Fibroblast of lung (primary cell): ENCODE measurements at regions not wholly inside any gene's neighbourhood (a gene's known extent, or its start where the extent isn't known, plus 50 kb on each side); places are given as distances from the start of the nearest gene placed in this dataset.

ENCODE experiments used
- DNase-seq, 2 donors: peaks; one replicate each; pipeline versions ENCODE4 v3.0.0 to v3.0.0-alpha.2; 2010; ENCODE audit warnings: low read depth in 2 of 2
- H2AFZ ChIP-seq: 2 replicates; pipeline ENCODE4 v1.5.1; 2012; ENCODE audit warnings: low read length, control low read depth, inconsistent platforms
- H3K27ac ChIP-seq: 2 replicates; pipeline ENCODE4 v1.5.1; 2011; ENCODE audit warnings: low read length, control low read depth; ENCODE audit not compliant: insufficient read depth
- H3K27me3 ChIP-seq: 2 replicates; pipeline ENCODE4 v1.5.1; 2011; ENCODE audit warnings: mild to moderate bottlenecking, low read length; ENCODE audit not compliant: control insufficient read depth, insufficient read depth
- H3K36me3 ChIP-seq: 2 replicates; pipeline ENCODE4 v1.5.1; 2011; ENCODE audit warnings: low read length; ENCODE audit not compliant: control insufficient read depth, insufficient read depth
- H3K4me1 ChIP-seq: 2 replicates; pipeline ENCODE4 v1.5.1; 2011; ENCODE audit warnings: low read length; ENCODE audit not compliant: control insufficient read depth, insufficient read depth; ENCODE audit errors: extremely low read depth
- H3K4me2 ChIP-seq: 2 replicates; pipeline ENCODE4 v1.5.1; 2011; ENCODE audit warnings: low read length, control low read depth; ENCODE audit not compliant: insufficient read depth; ENCODE audit errors: extremely low read depth
- H3K4me3 ChIP-seq, 4 experiments: fragments of 200-600 bp in 1 of 4; sonication (generic) in 1 of 4; replicated peaks in 1 of 4; 2 replicates each; pipeline ENCODE4 v1.5.1; 2011 to 2016; ENCODE audit warnings: low read length in 4 of 4, low read depth in 3 of 4, mild to moderate bottlenecking in 3 of 4, control low read depth in 2 of 4, inconsistent platforms in 1 of 4, mixed read lengths in 1 of 4; ENCODE audit not compliant: insufficient read depth in 1 of 4; ENCODE audit errors: control extremely low read depth in 1 of 4
- H3K79me2 ChIP-seq: 2 replicates; pipeline ENCODE4 v1.5.1; 2012; ENCODE audit warnings: mild to moderate bottlenecking, low read length, inconsistent platforms; ENCODE audit not compliant: control insufficient read depth, insufficient read depth
- H3K9ac ChIP-seq: 2 replicates; pipeline ENCODE4 v1.5.1; 2011; ENCODE audit warnings: mild to moderate bottlenecking, low read length, control low read depth; ENCODE audit not compliant: insufficient read depth
- H3K9me3 ChIP-seq: 2 replicates; pipeline ENCODE4 v1.5.1; 2012; ENCODE audit warnings: low read depth, low read length; ENCODE audit not compliant: control insufficient read depth, insufficient read depth
- H4K20me1 ChIP-seq: 2 replicates; pipeline ENCODE4 v1.5.1; 2011; ENCODE audit warnings: low read length; ENCODE audit not compliant: control insufficient read depth, insufficient read depth; ENCODE audit errors: extremely low read depth
- EZH2 ChIP-seq: IDR thresholded peaks from 2 replicates; pipeline ENCODE4 v1.5.1; 2012; ENCODE audit warnings: low read length, control low read depth, mild to moderate bottlenecking; ENCODE audit errors: missing control alignments
- TF ChIP-seq, protein P1 (sequence below), 2 donors: IDR thresholded peaks in 1 of 2; conservative IDR thresholded peaks in 1 of 2; 1 replicate in 1 of 2; 2 replicates in 1 of 2; pipeline ENCODE4 v1.5.1; 2011 to 2012; ENCODE audit warnings: low read length in 2 of 2, control low read depth in 1 of 2, inconsistent platforms in 1 of 2, low read depth in 1 of 2, mild to moderate bottlenecking in 1 of 2

DNA sequence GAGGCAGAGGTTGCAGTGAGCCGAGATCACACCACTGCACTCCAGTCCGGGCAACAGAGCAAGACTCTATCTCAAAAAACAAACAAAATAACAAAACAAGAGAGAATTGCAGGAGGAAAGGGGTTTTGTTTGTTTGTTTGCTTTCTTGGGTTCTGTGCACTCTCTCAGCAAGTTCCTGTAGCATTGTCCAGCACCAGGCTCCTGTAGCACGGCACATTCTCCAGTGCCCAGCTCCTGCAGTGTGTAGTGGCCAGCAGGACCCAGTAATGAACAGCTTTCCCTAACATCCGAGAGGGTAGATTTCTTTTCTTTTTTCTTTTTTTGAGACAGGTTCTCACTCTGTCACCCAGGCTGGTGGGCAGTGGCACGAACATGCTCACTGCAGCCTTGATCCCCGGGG, 60.5 kb upstream of the USP9X start:
- H3K9ac ChIP-seq: no peak overlapping the region
- H3K4me2 ChIP-seq: no peak overlapping the region
- H3K27me3 ChIP-seq: no peaks in the 10 kb centered on the region
- no peaks in the 10 kb centered on the region for H4K20me1 ChIP-seq
- no peak overlapping the region for H2AFZ ChIP-seq
- no peaks in the 10 kb centered on the region for H3K4me1 ChIP-seq
- H3K4me3 ChIP-seq: no peak overlapping the region
- no peak overlapping the region for H3K27ac ChIP-seq
- no peaks in the 10 kb centered on the region for H3K36me3 ChIP-seq
- H3K9me3 ChIP-seq: no peaks in the 10 kb centered on the region
- DNase-seq: no peak
- TF ChIP-seq, protein P1, sequence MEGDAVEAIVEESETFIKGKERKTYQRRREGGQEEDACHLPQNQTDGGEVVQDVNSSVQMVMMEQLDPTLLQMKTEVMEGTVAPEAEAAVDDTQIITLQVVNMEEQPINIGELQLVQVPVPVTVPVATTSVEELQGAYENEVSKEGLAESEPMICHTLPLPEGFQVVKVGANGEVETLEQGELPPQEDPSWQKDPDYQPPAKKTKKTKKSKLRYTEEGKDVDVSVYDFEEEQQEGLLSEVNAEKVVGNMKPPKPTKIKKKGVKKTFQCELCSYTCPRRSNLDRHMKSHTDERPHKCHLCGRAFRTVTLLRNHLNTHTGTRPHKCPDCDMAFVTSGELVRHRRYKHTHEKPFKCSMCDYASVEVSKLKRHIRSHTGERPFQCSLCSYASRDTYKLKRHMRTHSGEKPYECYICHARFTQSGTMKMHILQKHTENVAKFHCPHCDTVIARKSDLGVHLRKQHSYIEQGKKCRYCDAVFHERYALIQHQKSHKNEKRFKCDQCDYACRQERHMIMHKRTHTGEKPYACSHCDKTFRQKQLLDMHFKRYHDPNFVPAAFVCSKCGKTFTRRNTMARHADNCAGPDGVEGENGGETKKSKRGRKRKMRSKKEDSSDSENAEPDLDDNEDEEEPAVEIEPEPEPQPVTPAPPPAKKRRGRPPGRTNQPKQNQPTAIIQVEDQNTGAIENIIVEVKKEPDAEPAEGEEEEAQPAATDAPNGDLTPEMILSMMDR (conservative IDR thresholded peaks at IDR 0.05 in 1 of 2, IDR thresholded peaks at IDR 0.05 in 1 of 2; ENCODE audit: low read depth in 1 of 2, low read length in 2 of 2): no peak
- TF ChIP-seq EZH2: no peak
- H3K79me2 ChIP-seq: no peaks in the 10 kb centered on the region

DNA sequence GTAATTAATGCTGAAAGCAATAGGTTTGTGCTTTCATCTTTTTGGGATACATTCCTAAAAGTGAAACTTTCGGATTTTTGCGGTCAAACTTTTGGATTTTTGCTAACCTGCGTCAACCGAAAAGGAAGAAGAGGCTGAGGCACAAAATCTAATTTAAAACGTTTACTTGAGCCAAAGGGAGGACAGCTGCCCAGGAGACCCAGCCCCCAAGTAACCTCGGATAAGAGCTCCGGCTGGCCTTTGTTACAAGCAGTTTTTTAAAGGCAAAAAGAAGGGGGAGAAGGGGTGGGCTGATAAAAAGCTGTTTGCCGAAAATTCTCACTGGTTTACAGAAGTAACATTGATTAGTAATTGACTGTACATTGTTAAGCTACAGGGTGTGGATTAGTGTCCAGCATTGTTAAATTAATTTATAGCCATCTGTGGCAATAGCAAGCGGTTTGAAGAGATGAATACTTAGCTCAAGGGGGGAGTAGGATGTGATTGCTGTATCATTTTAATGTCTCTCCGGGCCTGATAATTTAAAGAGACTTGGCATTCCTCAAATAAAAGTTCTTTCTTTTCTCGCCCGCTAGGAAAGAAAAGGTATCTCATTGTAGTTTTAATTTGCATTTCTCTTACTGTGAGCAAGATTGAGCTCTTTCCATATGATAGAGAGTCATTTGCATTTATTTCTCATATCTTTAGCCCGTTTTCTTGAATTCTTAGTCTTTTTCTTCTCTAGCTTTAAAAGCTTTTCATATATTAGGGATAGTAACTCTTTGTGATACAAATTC, 59.1 kb upstream of the USP9X start:
- peak; percentile 7 to 75 for DNase-seq
- Histone ChIP-seq H4K20me1 (no peaks in the 10 kb centered on the region), H3K9ac (no peak overlapping the region), H2AFZ (no peak overlapping the region), H3K9me3 (no peaks in the 10 kb centered on the region), H3K4me1 (no peaks in the 10 kb centered on the region), H3K4me3 (peak overlapping the region in 1 of 4 experiments; percentile 34), H3K79me2 (no peaks in the 10 kb centered on the region), H3K4me2 (peak overlapping the region; percentile 44), H3K27ac (peak overlapping the region; percentile 45), H3K27me3 (no peaks in the 10 kb centered on the region), H3K36me3 (no peaks in the 10 kb centered on the region)
- TF ChIP-seq EZH2: no peak
- TF ChIP-seq, protein P1 (conservative IDR thresholded peaks at IDR 0.05 in 1 of 2, IDR thresholded peaks at IDR 0.05 in 1 of 2; ENCODE audit: low read depth in 1 of 2, low read length in 2 of 2): no peak

DNA sequence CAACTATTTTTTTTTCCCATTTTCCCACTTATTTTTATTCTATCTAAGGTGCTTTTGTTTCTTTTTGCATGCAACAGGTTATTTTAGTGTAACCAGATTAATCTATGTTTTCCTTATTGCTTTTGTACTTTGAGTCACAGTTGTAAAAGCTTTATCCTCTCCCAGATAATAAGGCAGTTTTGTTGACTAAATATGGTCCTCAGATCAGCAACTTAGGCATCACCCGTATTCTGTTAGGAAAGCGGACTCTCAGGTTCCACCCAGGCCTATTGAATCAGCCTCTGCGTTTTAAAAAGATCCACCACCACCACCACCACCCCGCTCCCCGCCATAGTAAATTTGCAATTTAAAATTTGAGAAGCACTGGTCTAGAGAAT, 58.6 kb upstream of the USP9X start:
- TF ChIP-seq, protein P1 (conservative IDR thresholded peaks at IDR 0.05 in 1 of 2, IDR thresholded peaks at IDR 0.05 in 1 of 2; ENCODE audit: low read depth in 1 of 2, low read length in 2 of 2): no peak
- TF ChIP-seq EZH2: no peak
- no peaks in the 10 kb centered on the region for H3K79me2 ChIP-seq
- H3K27me3 ChIP-seq: no peaks in the 10 kb centered on the region
- no peak overlapping the region for H3K4me2 ChIP-seq
- no peaks in the 10 kb centered on the region for H4K20me1 ChIP-seq
- no peaks in the 10 kb centered on the region for H3K36me3 ChIP-seq
- H3K9ac ChIP-seq: no peak overlapping the region
- no peak for DNase-seq
- no peak overlapping the region for H3K27ac ChIP-seq
- no peaks in the 10 kb centered on the region for H3K4me1 ChIP-seq
- no peak overlapping the region for H3K4me3 ChIP-seq
- no peak overlapping the region for H2AFZ ChIP-seq
- H3K9me3 ChIP-seq: no peaks in the 10 kb centered on the region
